ENCODE measurements at regions not wholly inside any gene's neighbourhood (a gene's known extent, or its start where the extent isn't known, plus 50 kb on each side); places are given as distances from the start of the nearest gene placed in this dataset.

DNA sequence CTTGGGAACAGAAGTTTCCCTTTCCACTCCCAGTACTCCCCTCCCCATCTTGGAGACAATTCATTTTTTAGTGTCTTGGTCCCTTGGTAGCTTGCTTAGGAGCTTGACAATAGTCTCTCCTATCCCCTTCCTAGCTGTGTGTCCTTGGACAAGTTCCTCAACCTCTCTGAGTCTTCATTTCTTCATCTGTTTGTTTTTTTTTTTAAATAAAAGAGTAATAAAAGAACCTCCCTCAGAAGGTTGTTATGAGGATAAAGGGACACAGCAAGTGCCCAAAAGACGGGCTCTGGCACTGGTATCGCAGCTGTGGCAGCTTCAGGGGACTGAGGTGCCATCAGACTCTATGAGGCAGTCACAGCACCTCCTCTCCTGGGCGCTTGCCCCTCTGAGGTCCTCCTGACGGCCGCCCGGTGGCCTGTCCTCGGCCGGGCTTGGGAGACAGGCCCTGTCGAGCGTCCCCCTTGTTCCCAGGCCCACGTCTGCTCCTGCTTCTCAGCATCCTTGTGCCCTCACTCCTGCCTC, 689.2 kb downstream of the MATN1 start:
- TF ChIP-seq ZNF274 (IDR thresholded peaks at IDR 0.05; ENCODE audit: low read depth, low read length) (no peak), YY1 (IDR thresholded peaks at IDR 0.05; ENCODE audit: insufficient read depth, insufficient read length) (no peak), SUZ12 (IDR thresholded peaks at IDR 0.05; ENCODE audit: extremely low read depth, insufficient read depth, insufficient read length) (no peak)
- H3K9me3 ChIP-seq (ENCODE audit: insufficient read depth, low read length), result peaks cover 28% of the 10 kb centered on the region
- no peaks in the 10 kb centered on the region for H3K27me3 ChIP-seq (ENCODE audit: insufficient read depth, insufficient read length)
- H3K4me3 ChIP-seq (ENCODE audit: insufficient read length, low read depth), result no peak overlapping the region
- DNase-seq (ENCODE audit: low read depth, low spot score), result no peak
- peaks cover 14% of the 10 kb centered on the region for H3K4me1 ChIP-seq (ENCODE audit: insufficient read depth, insufficient read length)
- no peak overlapping the region for H3K9ac ChIP-seq (ENCODE audit: insufficient read length, low read depth)
- no peaks in the 10 kb centered on the region for H3K36me3 ChIP-seq (ENCODE audit: insufficient read depth, insufficient read length, low read length)

DNA sequence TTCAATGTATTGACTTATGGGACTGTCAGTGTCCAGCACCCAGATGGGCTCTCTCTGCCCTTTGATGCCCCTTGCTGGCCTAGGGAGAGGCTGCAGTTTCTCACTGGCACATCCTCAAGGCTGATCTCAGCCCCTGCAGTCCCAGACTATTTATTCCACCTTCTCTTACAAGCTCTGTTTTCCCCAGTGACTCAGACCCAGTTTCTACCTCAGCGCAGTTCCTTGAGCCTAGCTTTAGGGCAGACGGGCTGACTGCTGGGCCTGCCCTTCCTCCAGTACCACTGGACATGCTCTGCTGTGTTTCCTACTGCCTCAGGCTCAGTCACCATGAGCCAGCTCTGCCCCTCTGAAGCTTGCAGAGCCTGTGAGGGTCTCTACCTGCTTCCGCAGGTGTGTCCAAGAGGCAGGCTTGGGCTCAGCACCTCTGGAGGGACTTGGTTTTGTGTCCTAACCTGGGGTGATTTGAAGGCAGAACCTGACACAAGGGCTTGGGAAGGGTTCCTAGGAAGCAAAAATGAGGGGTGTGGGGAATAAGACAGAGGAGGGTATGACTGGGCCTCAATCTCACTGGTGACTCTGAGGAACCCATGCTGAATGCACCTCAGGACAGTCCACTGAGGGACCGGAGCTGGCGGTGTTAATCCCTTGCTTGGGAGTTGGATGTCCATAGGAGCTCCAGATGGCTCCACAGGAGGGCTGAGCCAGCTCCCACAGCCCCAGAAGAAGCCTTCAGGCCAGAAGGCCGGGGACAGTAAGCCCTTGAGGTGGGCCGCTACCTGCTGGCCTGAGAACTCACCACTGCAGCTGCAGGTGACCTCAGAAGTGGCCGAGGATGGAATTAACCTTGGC, 689.9 kb downstream of the MATN1 start:
- H3K36me3 ChIP-seq (ENCODE audit: insufficient read depth, insufficient read length, low read length), result no peaks in the 10 kb centered on the region
- no peak for DNase-seq (ENCODE audit: low read depth, low spot score)
- peaks cover 14% of the 10 kb centered on the region for H3K4me1 ChIP-seq (ENCODE audit: insufficient read depth, insufficient read length)
- H3K27me3 ChIP-seq (ENCODE audit: insufficient read depth, insufficient read length), result no peaks in the 10 kb centered on the region
- H3K9ac ChIP-seq (ENCODE audit: insufficient read length, low read depth), result no peak overlapping the region
- H3K9me3 ChIP-seq (ENCODE audit: insufficient read depth, low read length), result peaks cover 21% of the 10 kb centered on the region
- H3K4me3 ChIP-seq (ENCODE audit: insufficient read length, low read depth), result no peak overlapping the region
- TF ChIP-seq ZNF274 (IDR thresholded peaks at IDR 0.05; ENCODE audit: low read depth, low read length) (no peak), SUZ12 (IDR thresholded peaks at IDR 0.05; ENCODE audit: extremely low read depth, insufficient read depth, insufficient read length) (no peak), YY1 (IDR thresholded peaks at IDR 0.05; ENCODE audit: insufficient read depth, insufficient read length) (no peak)

DNA sequence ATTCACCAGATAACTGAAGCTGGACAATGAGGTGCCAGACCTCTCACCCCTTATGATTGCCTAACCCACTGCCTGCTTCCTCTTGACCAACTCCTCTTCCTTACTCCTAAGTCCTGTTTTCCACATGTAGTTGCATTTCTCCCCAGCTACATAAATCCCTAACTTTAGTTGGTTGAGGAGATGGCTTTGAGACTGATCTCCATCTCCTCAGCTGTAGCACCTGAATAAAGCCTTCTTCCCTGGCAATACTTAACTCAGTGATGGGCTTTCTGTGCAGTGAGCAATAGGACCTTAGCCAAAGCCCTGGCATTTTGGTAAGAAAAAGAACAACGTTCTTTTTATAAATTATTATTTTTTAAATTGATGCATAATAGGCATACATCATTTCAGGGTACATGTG, 691.1 kb downstream of the MATN1 start:
- Histone ChIP-seq H3K9ac (ENCODE audit: insufficient read length, low read depth) (no peak overlapping the region), H3K9me3 (ENCODE audit: insufficient read depth, low read length) (peaks cover 17% of the 10 kb centered on the region), H3K4me3 (ENCODE audit: insufficient read length, low read depth) (no peak overlapping the region), H3K36me3 (ENCODE audit: insufficient read depth, insufficient read length, low read length) (no peaks in the 10 kb centered on the region), H3K4me1 (ENCODE audit: insufficient read depth, insufficient read length) (peaks cover 14% of the 10 kb centered on the region), H3K27me3 (ENCODE audit: insufficient read depth, insufficient read length) (no peaks in the 10 kb centered on the region)
- DNase-seq (ENCODE audit: low read depth, low spot score), result no peak
- no peak for TF ChIP-seq SUZ12 (IDR thresholded peaks at IDR 0.05; ENCODE audit: extremely low read depth, insufficient read depth, insufficient read length)
- no peak for TF ChIP-seq ZNF274 (IDR thresholded peaks at IDR 0.05; ENCODE audit: low read depth, low read length)
- no peak for TF ChIP-seq YY1 (IDR thresholded peaks at IDR 0.05; ENCODE audit: insufficient read depth, insufficient read length)

DNA sequence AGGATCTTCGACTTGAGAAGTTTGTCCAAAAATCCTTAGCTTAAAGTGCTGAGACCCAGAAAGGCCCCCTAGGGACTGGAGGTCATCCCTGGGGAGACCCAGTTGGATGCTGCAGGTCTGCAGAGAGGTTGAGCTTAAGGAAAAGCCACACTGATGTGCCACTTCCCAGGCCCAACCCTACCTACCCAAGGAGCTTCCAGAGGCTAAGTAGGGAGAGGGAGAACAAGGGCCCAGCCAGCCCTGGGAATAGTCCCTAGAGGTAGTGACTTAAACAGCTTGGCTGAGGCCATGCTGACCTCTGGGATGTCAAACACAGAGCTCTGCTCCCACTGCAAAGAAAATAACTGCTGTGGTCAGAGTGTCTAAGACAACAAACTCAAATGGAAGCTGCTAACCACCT, 693.7 kb downstream of the MATN1 start:
- no peak for TF ChIP-seq SUZ12 (IDR thresholded peaks at IDR 0.05; ENCODE audit: extremely low read depth, insufficient read depth, insufficient read length)
- no peak for TF ChIP-seq ZNF274 (IDR thresholded peaks at IDR 0.05; ENCODE audit: low read depth, low read length)
- TF ChIP-seq YY1 (IDR thresholded peaks at IDR 0.05; ENCODE audit: insufficient read depth, insufficient read length), result no peak
- peaks cover 4% of the 10 kb centered on the region for H3K4me1 ChIP-seq (ENCODE audit: insufficient read depth, insufficient read length)
- no peak overlapping the region for H3K9ac ChIP-seq (ENCODE audit: insufficient read length, low read depth)
- peaks cover 17% of the 10 kb centered on the region for H3K9me3 ChIP-seq (ENCODE audit: insufficient read depth, low read length)
- no peaks in the 10 kb centered on the region for H3K27me3 ChIP-seq (ENCODE audit: insufficient read depth, insufficient read length)
- no peak overlapping the region for H3K4me3 ChIP-seq (ENCODE audit: insufficient read length, low read depth)
- DNase-seq (ENCODE audit: low read depth, low spot score), result no peak
- no peaks in the 10 kb centered on the region for H3K36me3 ChIP-seq (ENCODE audit: insufficient read depth, insufficient read length, low read length)

DNA sequence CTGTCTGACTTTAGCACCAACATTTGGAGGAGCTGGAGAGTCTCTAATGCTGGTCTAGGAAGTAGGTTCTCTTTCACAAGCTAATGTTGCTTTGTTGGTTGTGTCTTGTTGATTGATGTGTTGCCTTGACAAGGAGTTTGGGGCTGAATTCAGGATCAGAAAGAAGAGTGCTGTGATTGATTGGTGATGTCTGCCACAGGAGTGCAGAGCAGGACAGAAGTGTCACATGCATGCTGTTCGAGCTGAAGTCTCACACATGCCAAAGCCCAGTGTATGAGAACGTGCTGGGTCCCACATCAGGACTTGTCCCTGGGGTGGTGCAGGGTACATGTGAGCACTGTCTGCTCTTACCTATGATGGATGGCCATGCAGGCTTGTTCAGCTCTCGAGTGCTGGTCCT, 694.4 kb downstream of the MATN1 start:
- no peak overlapping the region for H3K4me3 ChIP-seq (ENCODE audit: insufficient read length, low read depth)
- H3K9ac ChIP-seq (ENCODE audit: insufficient read length, low read depth), result no peak overlapping the region
- H3K4me1 ChIP-seq (ENCODE audit: insufficient read depth, insufficient read length), result no peaks in the 10 kb centered on the region
- peaks cover 18% of the 10 kb centered on the region for H3K9me3 ChIP-seq (ENCODE audit: insufficient read depth, low read length)
- DNase-seq (ENCODE audit: low read depth, low spot score), result no peak
- no peaks in the 10 kb centered on the region for H3K36me3 ChIP-seq (ENCODE audit: insufficient read depth, insufficient read length, low read length)
- no peak for TF ChIP-seq YY1 (IDR thresholded peaks at IDR 0.05; ENCODE audit: insufficient read depth, insufficient read length)
- TF ChIP-seq SUZ12 (IDR thresholded peaks at IDR 0.05; ENCODE audit: extremely low read depth, insufficient read depth, insufficient read length), result no peak
- TF ChIP-seq ZNF274 (IDR thresholded peaks at IDR 0.05; ENCODE audit: low read depth, low read length), result no peak
- no peaks in the 10 kb centered on the region for H3K27me3 ChIP-seq (ENCODE audit: insufficient read depth, insufficient read length)

DNA sequence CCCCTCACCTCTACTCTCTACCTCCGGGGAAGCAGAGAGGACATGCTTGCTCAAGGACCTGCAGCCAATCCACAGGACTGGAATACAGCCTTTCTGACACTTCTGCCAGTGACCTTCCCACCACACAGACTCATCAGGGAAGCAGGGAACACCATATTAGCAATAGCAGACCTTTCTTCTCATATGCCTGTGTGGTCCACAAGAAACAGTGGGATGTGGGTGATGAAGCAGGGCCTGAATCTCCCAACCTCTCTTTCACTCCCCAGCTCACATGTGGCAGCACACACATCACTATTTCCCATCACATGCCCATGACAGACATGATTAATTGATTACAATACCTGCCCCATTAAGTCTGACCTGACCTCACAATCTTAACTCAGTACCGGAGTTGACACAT, 695.1 kb downstream of the MATN1 start:
- TF ChIP-seq YY1 (IDR thresholded peaks at IDR 0.05; ENCODE audit: insufficient read depth, insufficient read length), result no peak
- TF ChIP-seq SUZ12 (IDR thresholded peaks at IDR 0.05; ENCODE audit: extremely low read depth, insufficient read depth, insufficient read length), result no peak
- H3K27me3 ChIP-seq (ENCODE audit: insufficient read depth, insufficient read length), result no peaks in the 10 kb centered on the region

DNA sequence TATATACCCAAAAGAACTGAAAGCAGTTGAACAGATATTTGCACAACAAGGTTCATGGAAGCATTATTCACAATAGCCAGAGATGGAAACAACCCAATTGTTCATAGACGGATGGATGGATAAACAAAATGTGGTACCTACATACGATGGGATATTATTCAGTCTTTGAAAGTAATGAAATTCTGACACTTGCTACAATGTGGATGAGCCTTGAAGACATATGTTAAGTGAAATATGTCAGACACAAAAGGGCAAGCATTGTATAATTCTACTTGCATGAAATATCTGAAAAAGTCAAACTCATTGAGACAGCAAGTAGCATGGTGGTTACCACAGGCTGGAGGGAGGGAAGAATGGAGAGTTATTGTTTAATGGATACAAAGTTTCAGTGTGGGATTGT, 696.1 kb downstream of the MATN1 start:
- Histone ChIP-seq H3K9ac (ENCODE audit: insufficient read length, low read depth) (no peak overlapping the region), H3K4me3 (ENCODE audit: insufficient read length, low read depth) (no peak overlapping the region), H3K36me3 (ENCODE audit: insufficient read depth, insufficient read length, low read length) (no peaks in the 10 kb centered on the region), H3K9me3 (ENCODE audit: insufficient read depth, low read length) (peaks cover 25% of the 10 kb centered on the region), H3K27me3 (ENCODE audit: insufficient read depth, insufficient read length) (no peaks in the 10 kb centered on the region), H3K4me1 (ENCODE audit: insufficient read depth, insufficient read length) (no peaks in the 10 kb centered on the region)
- DNase-seq (ENCODE audit: low read depth, low spot score), result no peak
- TF ChIP-seq YY1 (IDR thresholded peaks at IDR 0.05; ENCODE audit: insufficient read depth, insufficient read length) (no peak), SUZ12 (IDR thresholded peaks at IDR 0.05; ENCODE audit: extremely low read depth, insufficient read depth, insufficient read length) (no peak), ZNF274 (IDR thresholded peaks at IDR 0.05; ENCODE audit: low read depth, low read length) (no peak)

More for the DNA sequence above, 695.1 kb downstream of the MATN1 start:
- H3K4me3 ChIP-seq (ENCODE audit: insufficient read length, low read depth), result no peak overlapping the region
- no peaks in the 10 kb centered on the region for H3K36me3 ChIP-seq (ENCODE audit: insufficient read depth, insufficient read length, low read length)
- peaks cover 24% of the 10 kb centered on the region for H3K9me3 ChIP-seq (ENCODE audit: insufficient read depth, low read length)
- no peaks in the 10 kb centered on the region for H3K4me1 ChIP-seq (ENCODE audit: insufficient read depth, insufficient read length)
- no peak overlapping the region for H3K9ac ChIP-seq (ENCODE audit: insufficient read length, low read depth)
- no peak for DNase-seq (ENCODE audit: low read depth, low spot score)

Data from NT2/D1 (cell line).